Osteoblast (primary cell): ENCODE measurements at regions not wholly inside any gene's neighbourhood (a gene's known extent, or its start where the extent isn't known, plus 50 kb on each side); places are given as distances from the start of the nearest gene placed in this dataset.

ENCODE experiments used
- DNase-seq: peaks from one replicate; pipeline ENCODE4 v3.0.0; 2011; ENCODE audit warnings: low spot score, mixed read lengths; ENCODE audit not compliant: insufficient read length; ENCODE audit errors: missing footprints
- H2AFZ ChIP-seq: 2 replicates; pipeline ENCODE4 v1.6.0; 2011; ENCODE audit warnings: mild to moderate bottlenecking, low read length
- H3K27ac ChIP-seq: 2 replicates; pipeline ENCODE4 v1.5.1; 2011; ENCODE audit warnings: mild to moderate bottlenecking, low read depth, low read length, moderate library complexity
- H3K27me3 ChIP-seq: 2 replicates; pipeline ENCODE4 v1.6.0; 2012; ENCODE audit warnings: mild to moderate bottlenecking, control low read depth, inconsistent platforms, low read length, moderate library complexity; ENCODE audit not compliant: insufficient read depth
- H3K36me3 ChIP-seq: 2 replicates; pipeline ENCODE4 v1.5.1; 2011; ENCODE audit warnings: mild to moderate bottlenecking, low read length, control low read depth, moderate library complexity; ENCODE audit not compliant: insufficient read depth
- H3K4me1 ChIP-seq: 2 replicates; pipeline ENCODE4 v1.5.1; 2011; ENCODE audit warnings: mild to moderate bottlenecking, low read length, control low read depth, moderate library complexity; ENCODE audit not compliant: insufficient read depth
- H3K4me2 ChIP-seq: 2 replicates; pipeline ENCODE4 v1.6.0; 2011; ENCODE audit warnings: mild to moderate bottlenecking, low read length; ENCODE audit not compliant: insufficient read depth
- H3K4me3 ChIP-seq: fragments of 200-600 bp; sonication (generic); 3 replicates; pipeline ENCODE4 v1.5.1; 2012; ENCODE audit warnings: mild to moderate bottlenecking, low read length, inconsistent platforms; ENCODE audit not compliant: insufficient read depth
- H3K79me2 ChIP-seq: 2 replicates; pipeline ENCODE4 v1.6.0; 2012; ENCODE audit warnings: mild to moderate bottlenecking, low read length, control low read depth, inconsistent platforms; ENCODE audit not compliant: insufficient read depth
- H3K9me3 ChIP-seq: 2 replicates; pipeline ENCODE4 v1.5.1; 2011; ENCODE audit warnings: low read depth, low read length, control low read depth
- H4K20me1 ChIP-seq: 2 replicates; pipeline ENCODE4 v1.6.0; 2012; ENCODE audit warnings: mild to moderate bottlenecking, low read length, control low read depth; ENCODE audit not compliant: insufficient read depth
- CTCF ChIP-seq: IDR thresholded peaks from 2 replicates; pipeline ENCODE4 v1.5.1; 2011; ENCODE audit warnings: mild to moderate bottlenecking, low read depth, low read length, moderate library complexity; ENCODE audit errors: extremely low read depth

- no peak overlapping the region for H3K27ac ChIP-seq
Observed at GRCh38 chr15:85974742-85975141, 104.9 kb upstream of the AGBL1 start.

GRCh38 chr15:85976102-85976501, 103.6 kb upstream of the AGBL1 start:
- Histone ChIP-seq H3K4me3 (no peak overlapping the region), H3K27me3 (no peaks in the 10 kb centered on the region), H4K20me1 (no peaks in the 10 kb centered on the region), H3K79me2 (no peaks in the 10 kb centered on the region), H3K4me2 (no peak overlapping the region), H3K9me3 (no peaks in the 10 kb centered on the region), H3K27ac (no peak overlapping the region), H3K4me1 (no peaks in the 10 kb centered on the region), H2AFZ (no peak overlapping the region), H3K36me3 (no peaks in the 10 kb centered on the region)
- no peak for DNase-seq
- no peak for TF ChIP-seq CTCF

More at GRCh38 chr15:85974742-85975141, 104.9 kb upstream of the AGBL1 start:
- Histone ChIP-seq H3K79me2 (no peaks in the 10 kb centered on the region), H2AFZ (no peak overlapping the region), H3K4me1 (no peaks in the 10 kb centered on the region), H3K36me3 (no peaks in the 10 kb centered on the region), H4K20me1 (no peaks in the 10 kb centered on the region), H3K4me3 (no peak overlapping the region), H3K27me3 (no peaks in the 10 kb centered on the region), H3K9me3 (no peaks in the 10 kb centered on the region), H3K4me2 (no peak overlapping the region)
- DNase-seq, result no peak
- no peak for TF ChIP-seq CTCF

GRCh38 chr15:85976986-85977385, 102.7 kb upstream of the AGBL1 start:
- H3K9me3 ChIP-seq, result no peaks in the 10 kb centered on the region
- no peak overlapping the region for H3K27ac ChIP-seq
- TF ChIP-seq CTCF, result no peak
- no peaks in the 10 kb centered on the region for H3K4me1 ChIP-seq
- no peaks in the 10 kb centered on the region for H3K27me3 ChIP-seq
- no peaks in the 10 kb centered on the region for H3K36me3 ChIP-seq
- no peak overlapping the region for H3K4me3 ChIP-seq
- H3K4me2 ChIP-seq, result no peak overlapping the region
- no peaks in the 10 kb centered on the region for H4K20me1 ChIP-seq
- no peak overlapping the region for H2AFZ ChIP-seq
- DNase-seq, result no peak
- no peaks in the 10 kb centered on the region for H3K79me2 ChIP-seq

- H3K27ac ChIP-seq, result no peak overlapping the region
- no peak overlapping the region for H2AFZ ChIP-seq
- no peaks in the 10 kb centered on the region for H3K9me3 ChIP-seq
- no peak for DNase-seq
- no peak overlapping the region for H3K4me2 ChIP-seq
- H4K20me1 ChIP-seq, result no peaks in the 10 kb centered on the region
- H3K4me1 ChIP-seq, result no peaks in the 10 kb centered on the region
- H3K27me3 ChIP-seq, result no peaks in the 10 kb centered on the region
- no peak for TF ChIP-seq CTCF
- no peak overlapping the region for H3K4me3 ChIP-seq
- no peaks in the 10 kb centered on the region for H3K36me3 ChIP-seq
- H3K79me2 ChIP-seq, result no peaks in the 10 kb centered on the region
Observed at GRCh38 chr15:85977586-85977985, 102.1 kb upstream of the AGBL1 start.
